B cell (primary cell): ENCODE measurements at regions not wholly inside any gene's neighbourhood (a gene's known extent, or its start where the extent isn't known, plus 50 kb on each side); places are given as distances from the start of the nearest gene placed in this dataset.

Source experiments
- ATAC-seq: fragments of 200-7000 bp; cut with Tn5 transposase; one replicate; pipeline ENCODE4 v1.10.0; 2021; ENCODE audit warnings: low read depth, mild to moderate bottlenecking, moderate number of reproducible peaks, moderate library complexity
- CTCF ChIA-PET: fragments of 350-600 bp; sonication (Branson Sonifier 250); formaldehyde crosslinking; loops from one replicate; lab custom pipeline; 2021; ENCODE audit warnings: antibody characterized with exemption, inconsistent platforms; lab: Charles Lee
- POLR2A ChIA-PET: fragments of 350-600 bp; sonication (Branson Sonifier 250); formaldehyde crosslinking; loops from one replicate; lab custom pipeline; 2021; ENCODE audit warnings: antibody characterized with exemption; lab: Charles Lee
- DNase-seq: peaks from one replicate; pipeline ENCODE4 v3.0.0; 2013
- H2AFZ ChIP-seq: 2 replicates; pipeline ENCODE4 v1.6.1; 2012; ENCODE audit warnings: mild to moderate bottlenecking, low read depth, low read length; ENCODE audit not compliant: insufficient read depth, poor library complexity, severe bottlenecking
- H3K27ac ChIP-seq, 2 donors: 1 replicate in 1 of 2; 2 replicates in 1 of 2; pipeline ENCODE4 v1.5.1; 2012 to 2013; ENCODE audit warnings: low read length in 2 of 2, mild to moderate bottlenecking in 2 of 2, moderate library complexity in 1 of 2
- H3K27me3 ChIP-seq, 4 experiments: fragments of 200-600 bp in 1 of 4; sonication (generic) in 1 of 4; replicated peaks in 1 of 4; 1 replicate in 2 of 4; 2 replicates in 2 of 4; pipeline versions ENCODE4 v1.6.1 to v1.7.0; 2013 to 2016; ENCODE audit warnings: low read length in 3 of 4, mild to moderate bottlenecking in 2 of 4, mixed read lengths in 1 of 4, moderate library complexity in 1 of 4; ENCODE audit not compliant: insufficient read depth in 4 of 4, control insufficient read depth in 3 of 4; ENCODE audit errors: control extremely low read depth in 1 of 4
- H3K36me3 ChIP-seq, 2 experiments: replicated peaks in 1 of 2; 1 replicate in 1 of 2; 2 replicates in 1 of 2; pipeline versions ENCODE4 v1.6.1 to v1.7.1; 2013; ENCODE audit warnings: low read length in 1 of 2; ENCODE audit not compliant: insufficient read depth in 2 of 2, control insufficient read depth in 1 of 2; ENCODE audit errors: control extremely low read depth in 1 of 2, extremely low read depth in 1 of 2
- H3K4me1 ChIP-seq, 2 donors: fragments of 200-600 bp in 1 of 2; sonication (generic) in 1 of 2; 1 replicate in 1 of 2; 2 replicates in 1 of 2; pipeline versions ENCODE4 v1.5.1 to v1.6.1; 2013 to 2017; ENCODE audit warnings: low read length in 2 of 2; ENCODE audit not compliant: control insufficient read depth in 2 of 2, insufficient read depth in 2 of 2
- H3K4me2 ChIP-seq: replicated peaks from 2 replicates; pipeline ENCODE3; 2012; ENCODE audit warnings: mild to moderate bottlenecking, low read depth, low read length; ENCODE audit not compliant: poor library complexity, severe bottlenecking
- H3K4me3 ChIP-seq, 5 experiments: fragments of 200-600 bp in 1 of 5; sonication (generic) in 1 of 5; 1 replicate in 3 of 5; 2 replicates in 2 of 5; pipeline versions ENCODE4 v1.5.1 to v1.7.0; 2011 to 2016; ENCODE audit warnings: low read length in 4 of 5, mild to moderate bottlenecking in 4 of 5, low read depth in 2 of 5, control low read depth in 1 of 5, moderate library complexity in 1 of 5; ENCODE audit not compliant: insufficient read depth in 1 of 5; ENCODE audit errors: control extremely low read depth in 1 of 5, extremely low read depth in 1 of 5
- H3K79me2 ChIP-seq: fragments of 200-600 bp; sonication (generic); one replicate; pipeline ENCODE4 v1.6.0; 2016; ENCODE audit warnings: low read length; ENCODE audit not compliant: control insufficient read depth, insufficient read depth
- H3K9ac ChIP-seq: fragments of 200-600 bp; sonication (generic); 2 replicates; pipeline ENCODE4 v1.6.1; 2017; ENCODE audit warnings: mild to moderate bottlenecking, low read length, moderate library complexity
- H3K9me3 ChIP-seq, 3 donors: one replicate each; pipeline versions ENCODE4 v1.6.1 to v1.7.1; 2013; ENCODE audit warnings: low read length in 2 of 3; ENCODE audit not compliant: control insufficient read depth in 2 of 3, insufficient read depth in 1 of 3; ENCODE audit errors: control extremely low read depth in 1 of 3
- H4K20me1 ChIP-seq: 2 replicates; pipeline ENCODE4 v1.6.0; 2012; ENCODE audit warnings: mild to moderate bottlenecking, low read length; ENCODE audit not compliant: insufficient read depth, control insufficient read depth, poor library complexity, severe bottlenecking
- H3K27ac Mint-ChIP-seq: one replicate; pipeline ENCODE4 v1.8.0; 2021; ENCODE audit warnings: mixed read lengths
- H3K27me3 Mint-ChIP-seq: one replicate; pipeline ENCODE4 v1.8.0; 2021; ENCODE audit warnings: mixed read lengths
- H3K4me1 Mint-ChIP-seq: one replicate; pipeline ENCODE4 v1.8.0; 2021; ENCODE audit warnings: mixed read lengths
- H3K4me3 Mint-ChIP-seq: one replicate; pipeline ENCODE4 v1.8.0; 2021; ENCODE audit warnings: mixed read lengths
- H3K9me3 Mint-ChIP-seq: one replicate; pipeline ENCODE4 v1.8.0; 2022; ENCODE audit warnings: mixed read lengths; ENCODE audit not compliant: insufficient read depth
- CTCF ChIP-seq: fragments of 200-600 bp; IDR thresholded peaks from one replicate; pipeline ENCODE4 v1.8.0; 2022; ENCODE audit warnings: antibody characterized with exemption, mild to moderate bottlenecking
- EZH2 ChIP-seq: IDR thresholded peaks from 2 replicates; pipeline ENCODE4 v1.6.1; 2012; ENCODE audit warnings: borderline replicate concordance, low read depth, mild to moderate bottlenecking, moderate library complexity, low read length; ENCODE audit not compliant: insufficient read depth, poor library complexity, severe bottlenecking
- WGBS: methylation state at CpG from one replicate; pipeline ENCODE4 v1.1.5; 2013; ENCODE audit warnings: missing lambda C conversion rate; ENCODE audit not compliant: insufficient coverage; 5-methylcytosine and 5-hydroxymethylcytosine counted together
- intact Hi-C: fragments of 100-400 bp; cut with micrococcal nuclease; formaldehyde crosslinking; loops from one replicate; pipeline ENCODE4 v1.10.0; 2022

DNA sequence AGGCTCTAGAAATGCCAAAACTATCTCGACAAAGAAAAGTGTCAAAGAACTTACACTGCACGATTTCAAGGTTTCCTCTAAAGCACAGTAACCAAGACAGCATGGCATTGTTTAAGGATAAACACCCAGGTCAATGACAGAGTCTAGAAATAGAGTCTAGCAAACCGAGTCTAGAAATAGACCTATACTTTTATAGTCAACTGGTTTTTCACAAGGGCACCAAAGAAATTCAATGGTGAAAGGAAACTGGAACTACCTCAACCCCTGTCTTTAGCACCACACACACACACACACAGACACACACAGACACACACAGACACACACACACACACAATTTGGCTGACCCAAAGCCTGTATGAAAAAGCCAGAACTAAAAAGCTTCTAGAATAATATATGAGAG is 67.1 kb upstream of the PGBD5 start:
- Histone ChIP-seq H3K4me1 (no peaks in the 10 kb centered on the region), H3K27ac (no peak overlapping the region), H2AFZ (no peak overlapping the region), H3K36me3 (no peaks in the 10 kb centered on the region), H3K4me3 (no peak overlapping the region), H4K20me1 (no peaks in the 10 kb centered on the region), H3K9me3 (no peaks in the 10 kb centered on the region), H3K4me2 (no peak overlapping the region), H3K79me2 (no peaks in the 10 kb centered on the region), H3K27me3 (peaks cover 0 to 7% (median 2%) of the 10 kb centered on the region in 4 experiments), H3K9ac (no peak overlapping the region)
- no peak overlapping the region for H3K4me3 Mint-ChIP-seq
- no peak overlapping the region for H3K27ac Mint-ChIP-seq
- no peak for TF ChIP-seq CTCF
- TF ChIP-seq EZH2, result no peak
- peaks cover 26% of the 10 kb centered on the region for H3K27me3 Mint-ChIP-seq
- WGBS, result 78% methylated on average over 2 of the region's 3 CpGs
- intact Hi-C loops, result no loop called here
- no peaks in the 10 kb centered on the region for H3K9me3 Mint-ChIP-seq
- DNase-seq (no peak), ATAC-seq (no peak)
- ChIA-PET CTCF (no interaction called here), POLR2A (no interaction called here)
- H3K4me1 Mint-ChIP-seq, result no peaks in the 10 kb centered on the region

- Histone ChIP-seq H3K9ac (no peak overlapping the region), H2AFZ (no peak overlapping the region), H3K36me3 (no peaks in the 10 kb centered on the region), H3K79me2 (no peaks in the 10 kb centered on the region), H3K9me3 (no peaks in the 10 kb centered on the region), H4K20me1 (no peaks in the 10 kb centered on the region), H3K27me3 (peaks cover 0 to 4% (median 1%) of the 10 kb centered on the region in 4 experiments), H3K4me2 (no peak overlapping the region), H3K27ac (no peak overlapping the region), H3K4me1 (no peaks in the 10 kb centered on the region), H3K4me3 (no peak overlapping the region)
- ATAC-seq, result no peak
- no peaks in the 10 kb centered on the region for H3K4me1 Mint-ChIP-seq
- intact Hi-C loops, result no loop called here
- ChIA-PET CTCF (no interaction called here), POLR2A (no interaction called here)
- TF ChIP-seq EZH2, result no peak
- TF ChIP-seq CTCF, result no peak
- WGBS, result 100% methylated on average over 2 of the region's 2 CpGs
- no peak for DNase-seq
- no peak overlapping the region for H3K27ac Mint-ChIP-seq
- peaks cover 26% of the 10 kb centered on the region for H3K27me3 Mint-ChIP-seq
- no peaks in the 10 kb centered on the region for H3K9me3 Mint-ChIP-seq
- H3K4me3 Mint-ChIP-seq, result no peak overlapping the region
Observed at GRCh38 chr1:230490436-230490835, 64.3 kb upstream of the PGBD5 start.
